Mucosa of descending colon (tissue), 3 donors: ENCODE measurements at regions not wholly inside any gene's neighbourhood (a gene's known extent, or its start where the extent isn't known, plus 50 kb on each side); places are given as distances from the start of the nearest gene placed in this dataset.

Experiments used
- ATAC-seq: fragments of 200-7000 bp; cut with Tn5 transposase; one replicate; pipeline ENCODE4 v1.9.1; 2020; ENCODE audit warnings: mild to moderate bottlenecking, moderate library complexity
- DNase-seq, 3 donors: peaks; one replicate each; pipeline ENCODE4 v3.0.0-alpha.2; 2020
- H3K36me3 ChIP-seq: fragments of 200-600 bp; one replicate; pipeline ENCODE4 v1.8.0; 2021; ENCODE audit warnings: low read depth, mild to moderate bottlenecking
- H3K4me1 ChIP-seq: fragments of 200-600 bp; one replicate; pipeline ENCODE4 v1.8.0; 2021; ENCODE audit warnings: low read depth, mild to moderate bottlenecking
- H3K4me3 ChIP-seq: fragments of 200-600 bp; one replicate; pipeline ENCODE4 v1.8.0; 2021; ENCODE audit warnings: mild to moderate bottlenecking
- H3K9me3 ChIP-seq: fragments of 200-600 bp; one replicate; pipeline ENCODE4 v1.8.0; 2021; ENCODE audit warnings: mild to moderate bottlenecking
- intact Hi-C, 2 donors: fragments of 100-400 bp; cut with DNase I in 1 of 2; cut with micrococcal nuclease in 1 of 2; formaldehyde crosslinking; loops; one replicate each; pipeline versions ENCODE4 v1.11.0 to v1.11.1; 2022; cut with DNase I, micrococcal nuclease
- TF ChIP-seq, protein P1 (sequence below): fragments of 200-600 bp; IDR thresholded peaks from one replicate; pipeline ENCODE4 v1.8.0; 2022; ENCODE audit warnings: antibody characterized with exemption, mild to moderate bottlenecking
- donor health status: DM: no; HTN: no; CAD: no; lungs with moderate emphysema.
- donor health status: DM: no; HTN: no; CAD: no.
- donor health status: DM: no; HTN: yes; CAD: no.

DNA sequence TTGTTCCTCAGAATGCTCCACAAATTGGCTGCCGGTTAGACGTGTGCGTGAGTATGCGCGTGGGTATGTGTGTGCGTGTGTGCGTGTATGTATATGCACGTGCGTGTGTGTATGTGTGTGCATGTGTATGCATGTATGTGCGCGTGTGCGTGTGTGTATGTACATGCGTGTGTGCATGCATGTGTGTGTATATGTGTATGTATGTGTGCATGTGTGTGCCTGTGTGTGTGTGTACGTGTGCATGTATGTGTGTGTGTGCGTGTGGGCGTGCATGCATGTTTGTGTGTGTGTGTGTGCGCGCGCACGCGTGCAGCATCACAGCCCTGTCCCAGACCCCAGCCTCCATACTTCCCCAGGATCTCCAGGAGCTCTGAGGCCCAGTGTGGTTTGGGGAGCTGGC, 183.1 kb upstream of the IER5L start:
- Histone ChIP-seq H3K9me3 (no peaks in the 10 kb centered on the region), H3K36me3 (no peaks in the 10 kb centered on the region), H3K4me1 (no peaks in the 10 kb centered on the region), H3K4me3 (no peak overlapping the region)
- ATAC-seq = no peak
- intact Hi-C loops = no loop called here
- no peak for DNase-seq
- TF ChIP-seq, protein P1, sequence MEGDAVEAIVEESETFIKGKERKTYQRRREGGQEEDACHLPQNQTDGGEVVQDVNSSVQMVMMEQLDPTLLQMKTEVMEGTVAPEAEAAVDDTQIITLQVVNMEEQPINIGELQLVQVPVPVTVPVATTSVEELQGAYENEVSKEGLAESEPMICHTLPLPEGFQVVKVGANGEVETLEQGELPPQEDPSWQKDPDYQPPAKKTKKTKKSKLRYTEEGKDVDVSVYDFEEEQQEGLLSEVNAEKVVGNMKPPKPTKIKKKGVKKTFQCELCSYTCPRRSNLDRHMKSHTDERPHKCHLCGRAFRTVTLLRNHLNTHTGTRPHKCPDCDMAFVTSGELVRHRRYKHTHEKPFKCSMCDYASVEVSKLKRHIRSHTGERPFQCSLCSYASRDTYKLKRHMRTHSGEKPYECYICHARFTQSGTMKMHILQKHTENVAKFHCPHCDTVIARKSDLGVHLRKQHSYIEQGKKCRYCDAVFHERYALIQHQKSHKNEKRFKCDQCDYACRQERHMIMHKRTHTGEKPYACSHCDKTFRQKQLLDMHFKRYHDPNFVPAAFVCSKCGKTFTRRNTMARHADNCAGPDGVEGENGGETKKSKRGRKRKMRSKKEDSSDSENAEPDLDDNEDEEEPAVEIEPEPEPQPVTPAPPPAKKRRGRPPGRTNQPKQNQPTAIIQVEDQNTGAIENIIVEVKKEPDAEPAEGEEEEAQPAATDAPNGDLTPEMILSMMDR = no peak

DNA sequence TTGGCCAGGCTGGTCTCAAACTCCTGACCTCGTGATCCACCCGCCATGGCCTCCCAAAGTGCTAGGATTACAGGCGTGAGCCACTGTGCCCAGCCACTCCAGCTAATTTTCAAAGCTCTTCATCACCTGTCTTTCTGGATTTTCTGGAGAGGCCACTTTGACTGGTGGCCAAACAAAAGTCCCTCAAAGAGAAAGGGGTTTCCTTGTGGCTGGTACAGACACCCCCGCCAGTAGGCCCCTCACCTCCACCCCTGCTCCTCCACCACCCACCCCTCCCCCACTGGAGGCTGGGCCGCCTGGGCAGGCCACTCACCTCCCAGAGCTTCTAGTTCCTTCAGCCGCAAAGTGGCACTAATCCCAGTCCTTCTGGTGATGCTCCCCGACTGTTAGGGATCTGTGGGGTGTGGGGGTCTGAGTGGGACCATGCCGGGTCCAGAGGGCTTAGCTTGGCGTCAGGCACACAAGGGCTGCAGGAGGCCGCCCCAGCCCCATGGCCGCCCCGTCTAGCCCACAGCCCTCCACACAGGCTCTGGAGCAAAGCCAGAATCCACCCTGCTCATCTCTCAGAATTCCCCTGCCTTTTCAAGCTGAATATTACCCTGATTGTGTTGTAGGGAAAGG, 182.0 kb upstream of the IER5L start:
- Histone ChIP-seq H3K4me1 (no peaks in the 10 kb centered on the region), H3K9me3 (peaks cover 10% of the 10 kb centered on the region), H3K4me3 (no peak overlapping the region), H3K36me3 (no peaks in the 10 kb centered on the region)
- ATAC-seq (no peak), DNase-seq (no peak)
- intact Hi-C loops = no loop called here
- TF ChIP-seq, protein P1 = no peak

- Histone ChIP-seq H3K9me3 (peaks cover 10% of the 10 kb centered on the region), H3K4me3 (no peak overlapping the region), H3K36me3 (no peaks in the 10 kb centered on the region), H3K4me1 (no peaks in the 10 kb centered on the region)
- intact Hi-C loops = no loop called here
- DNase-seq = no peak
- no peak for ATAC-seq
- TF ChIP-seq, protein P1 = no peak
Measured at GRCh38 chr9:129359162-129359811, 181.2 kb upstream of the IER5L start.

GRCh38 chr9:129358621-129359154, 180.6 kb upstream of the IER5L start:
- Histone ChIP-seq H3K4me1 (no peaks in the 10 kb centered on the region), H3K4me3 (no peak overlapping the region), H3K36me3 (no peaks in the 10 kb centered on the region), H3K9me3 (peaks cover 10% of the 10 kb centered on the region)
- ATAC-seq = no peak
- intact Hi-C loops = no loop called here
- TF ChIP-seq, protein P1 = no peak
- no peak for DNase-seq

- Histone ChIP-seq H3K4me1 (no peaks in the 10 kb centered on the region), H3K36me3 (no peaks in the 10 kb centered on the region), H3K4me3 (no peak overlapping the region), H3K9me3 (peaks cover 10% of the 10 kb centered on the region)
- ATAC-seq = no peak
- intact Hi-C loops = no loop called here
- DNase-seq = no peak
- TF ChIP-seq, protein P1 = no peak
Measured at GRCh38 chr9:129357773-129358245, 179.7 kb upstream of the IER5L start.
